IPS-18c (cell line): ENCODE measurements at regions not wholly inside any gene's neighbourhood (a gene's known extent, or its start where the extent isn't known, plus 50 kb on each side); places are given as distances from the start of the nearest gene placed in this dataset.

ENCODE experiments used
- H3K4me3 ChIP-seq: 2 replicates; pipeline ENCODE4 v1.7.0; 2013; ENCODE audit warnings: low read depth, mild to moderate bottlenecking, low read length, moderate library complexity; ENCODE audit not compliant: insufficient read depth
- H3K9me3 ChIP-seq: one replicate; pipeline ENCODE4 v1.6.1; 2013; ENCODE audit warnings: mild to moderate bottlenecking, low read length, moderate library complexity; ENCODE audit not compliant: control insufficient read depth, insufficient read depth

- peaks cover 2% of the 10 kb centered on the region for H3K9me3 ChIP-seq
- H3K4me3 ChIP-seq: no peak overlapping the region
These were observed 596.0 kb upstream of the MGMT start for GRCh38 chr10:128870830-128871597.

GRCh38 chr10:128871671-128872231 lies 595.3 kb upstream of the MGMT start:
- Histone ChIP-seq H3K4me3 (no peak overlapping the region), H3K9me3 (peaks cover 2% of the 10 kb centered on the region)

DNA sequence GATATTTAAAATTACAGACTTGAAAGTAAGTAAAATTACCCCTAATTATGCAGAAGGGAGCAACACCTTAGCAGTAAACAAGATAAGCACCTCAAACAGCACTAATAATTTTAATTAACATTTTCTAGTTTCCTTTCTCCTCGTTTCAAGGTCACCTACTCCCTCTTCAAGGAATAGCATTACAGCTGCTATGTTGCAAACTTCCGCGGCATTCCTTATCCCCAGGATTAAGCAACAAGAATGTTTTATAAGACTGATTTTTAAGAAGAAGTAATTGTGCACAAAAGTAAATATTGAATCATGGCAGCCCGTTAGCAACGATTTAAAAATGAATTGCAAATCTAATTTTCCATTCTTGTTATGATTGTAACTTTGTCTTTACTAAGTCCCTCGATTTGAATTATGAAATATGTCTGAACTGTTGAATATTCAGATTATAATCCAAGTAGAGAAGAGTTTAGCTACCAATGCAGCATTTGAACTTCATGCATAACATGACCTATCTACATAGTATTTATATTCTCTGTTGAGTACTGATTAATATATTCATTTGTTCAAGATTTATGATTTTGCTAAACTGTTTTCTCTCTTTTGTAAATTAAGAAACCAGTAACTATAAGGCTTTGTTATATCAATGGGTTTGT lies 593.5 kb upstream of the MGMT start:
- Histone ChIP-seq H3K4me3 (no peak overlapping the region), H3K9me3 (peaks cover 2% of the 10 kb centered on the region)

GRCh38 chr10:128874331-128874730 lies 592.7 kb upstream of the MGMT start:
- H3K9me3 ChIP-seq: peaks cover 2% of the 10 kb centered on the region
- no peak overlapping the region for H3K4me3 ChIP-seq

DNA sequence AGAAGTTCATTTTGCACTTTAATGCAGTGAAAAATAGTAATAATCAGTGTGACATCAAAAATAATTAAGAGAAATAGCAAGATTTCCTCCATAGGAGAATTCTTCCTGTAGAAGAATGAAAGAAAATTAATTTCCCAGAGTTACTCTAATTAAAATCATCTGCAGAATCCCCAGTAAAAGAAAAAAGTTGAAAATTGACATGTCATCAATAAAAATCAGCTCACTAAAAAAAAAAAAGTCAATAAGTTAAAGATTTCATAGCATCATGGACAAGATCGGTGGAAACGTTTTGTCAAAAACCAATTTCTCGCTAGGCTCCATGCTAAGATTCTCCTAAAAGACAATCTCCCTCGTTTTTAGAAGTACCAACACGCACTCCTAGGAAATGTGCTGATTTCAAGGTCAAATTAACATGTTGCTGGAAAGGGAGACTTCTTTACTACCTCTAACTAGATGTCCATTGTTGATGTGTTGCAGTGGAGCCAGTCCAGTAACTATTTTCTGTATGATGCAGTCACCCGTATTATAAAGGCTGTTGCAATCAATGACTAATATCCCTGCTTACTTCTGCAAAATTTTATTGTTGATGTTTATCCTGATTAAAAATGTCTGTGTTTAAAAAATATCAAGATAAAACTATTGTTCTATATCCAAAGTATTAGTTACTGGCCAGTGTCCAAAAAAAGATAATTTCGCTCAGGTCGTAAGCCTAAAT lies 591.9 kb upstream of the MGMT start:
- Histone ChIP-seq H3K4me3 (no peak overlapping the region), H3K9me3 (peaks cover 2% of the 10 kb centered on the region)

- Histone ChIP-seq H3K9me3 (peaks cover 2% of the 10 kb centered on the region), H3K4me3 (no peak overlapping the region)
These were observed 590.9 kb upstream of the MGMT start for GRCh38 chr10:128875956-128876736.

- Histone ChIP-seq H3K9me3 (no peaks in the 10 kb centered on the region), H3K4me3 (no peak overlapping the region)
These were observed 589.9 kb upstream of the MGMT start for GRCh38 chr10:128877141-128877540.

DNA sequence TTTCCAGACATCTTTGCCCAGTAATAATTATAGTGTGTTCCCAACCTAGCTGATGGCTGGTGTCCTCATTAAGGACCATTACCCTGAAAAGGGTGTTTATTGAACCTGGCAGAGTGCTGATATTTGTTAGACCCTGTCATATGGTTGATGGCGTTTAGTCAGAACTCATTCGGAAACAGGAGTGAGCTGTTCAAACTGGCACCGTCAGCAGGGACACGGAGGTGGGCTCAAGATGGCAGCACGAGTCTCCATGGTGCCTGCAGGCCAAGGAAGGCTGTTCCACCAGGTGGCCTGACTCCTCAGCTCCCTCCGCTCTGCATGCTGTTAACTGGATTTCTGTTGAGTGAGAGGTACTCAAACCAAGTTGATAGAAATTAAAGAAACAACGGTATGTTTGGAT lies 589.1 kb upstream of the MGMT start:
- Histone ChIP-seq H3K4me3 (no peak overlapping the region), H3K9me3 (no peaks in the 10 kb centered on the region)

DNA sequence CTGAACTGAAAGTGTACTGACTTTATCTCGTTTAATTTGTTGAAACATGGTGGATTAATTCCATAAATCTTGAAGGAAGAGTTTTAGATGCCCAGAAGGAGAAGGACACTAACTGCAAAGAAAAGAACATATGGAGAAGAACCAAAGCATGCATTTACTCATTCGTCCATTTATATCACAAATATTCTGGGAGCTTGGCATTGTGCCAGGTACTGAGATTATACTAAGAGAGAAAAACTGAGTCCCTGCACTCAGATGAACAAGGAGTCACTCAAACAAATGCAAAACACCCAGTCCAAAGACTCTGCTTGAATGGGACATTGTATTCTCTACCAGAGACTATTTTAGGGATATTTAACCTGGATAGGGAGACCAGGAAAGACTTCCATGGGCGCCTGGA lies 588.0 kb upstream of the MGMT start:
- H3K4me3 ChIP-seq: no peak overlapping the region
- no peaks in the 10 kb centered on the region for H3K9me3 ChIP-seq

DNA sequence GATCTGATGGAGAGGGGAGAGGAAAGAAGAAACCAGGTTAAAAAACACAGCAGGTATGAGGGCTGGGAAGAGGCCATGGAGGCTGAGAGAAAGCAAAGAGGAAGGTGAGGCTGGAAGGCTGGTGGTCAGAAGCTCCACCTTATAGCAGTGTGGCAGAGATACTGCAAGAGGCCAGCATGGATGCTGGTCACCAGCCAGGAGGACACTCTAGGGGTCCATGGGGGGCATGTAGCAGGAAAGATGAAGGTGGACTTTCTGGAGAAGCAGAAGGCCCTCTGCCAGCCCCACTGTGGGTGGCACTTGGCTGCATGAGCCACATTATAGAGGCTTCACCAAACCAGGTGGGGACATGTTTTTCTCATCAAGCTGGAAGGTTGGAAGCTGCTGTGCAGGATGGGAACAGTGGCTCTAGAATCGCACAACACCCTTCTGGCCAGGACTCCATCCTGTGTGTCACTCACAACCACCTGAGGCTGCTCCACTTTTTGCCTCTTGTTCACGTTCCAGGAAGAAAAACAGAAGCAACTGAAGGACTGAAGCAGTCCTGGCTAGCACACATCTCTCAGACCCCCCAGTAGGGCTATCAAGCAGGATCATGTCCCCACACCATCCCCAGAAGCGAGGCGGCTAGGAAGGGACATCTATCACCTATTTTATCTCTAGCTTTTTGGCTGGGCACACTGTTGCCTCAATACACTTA lies 587.5 kb upstream of the MGMT start:
- Histone ChIP-seq H3K9me3 (no peaks in the 10 kb centered on the region), H3K4me3 (no peak overlapping the region)

DNA sequence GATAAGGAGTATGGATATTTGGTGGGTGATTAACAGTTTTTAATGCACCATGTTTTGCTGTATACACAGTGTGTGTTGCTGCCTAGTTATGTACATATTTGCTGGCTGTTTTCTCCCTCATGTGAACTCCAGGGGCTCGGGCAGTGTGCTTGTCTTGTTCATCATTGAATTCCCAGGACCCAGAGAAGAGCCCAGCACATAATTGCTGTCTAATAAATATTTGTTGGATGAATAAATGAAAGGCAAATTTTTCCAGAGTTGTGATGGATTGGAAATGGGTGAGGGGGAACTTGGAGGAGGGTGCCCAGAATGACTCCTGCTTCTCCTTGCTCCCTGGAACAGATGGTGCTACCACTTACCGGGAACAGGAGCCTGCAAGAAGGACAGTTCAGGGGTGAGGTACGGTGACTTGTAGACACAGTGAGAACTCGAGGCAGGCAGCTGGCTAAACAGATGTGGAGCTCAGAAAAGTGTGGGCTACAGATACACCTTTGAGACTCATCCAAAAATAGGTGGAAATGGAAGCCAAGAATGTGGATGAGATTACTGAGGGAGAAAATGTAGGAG lies 586.8 kb upstream of the MGMT start:
- no peak overlapping the region for H3K4me3 ChIP-seq
- no peaks in the 10 kb centered on the region for H3K9me3 ChIP-seq

DNA sequence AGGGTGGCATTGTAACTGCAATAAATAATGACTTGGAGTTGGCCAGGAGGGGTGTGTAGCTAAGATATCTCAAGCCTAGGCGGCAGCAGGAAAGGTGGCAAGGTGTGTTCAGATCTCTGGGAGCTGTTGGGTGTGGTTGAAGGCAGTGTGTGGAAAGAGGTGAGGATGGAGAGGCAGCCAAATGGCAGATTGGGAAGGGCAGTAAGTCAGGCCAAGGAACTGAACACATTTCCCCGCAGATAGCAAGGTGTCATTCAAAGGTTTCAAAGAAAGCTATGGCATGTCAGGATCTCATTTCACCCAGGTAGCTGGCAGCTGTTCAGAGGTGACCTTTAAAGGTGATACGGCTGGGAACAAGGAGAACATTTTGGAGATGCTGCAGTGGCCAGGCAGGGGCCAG lies 586.0 kb upstream of the MGMT start:
- H3K4me3 ChIP-seq: no peak overlapping the region
- no peaks in the 10 kb centered on the region for H3K9me3 ChIP-seq

DNA sequence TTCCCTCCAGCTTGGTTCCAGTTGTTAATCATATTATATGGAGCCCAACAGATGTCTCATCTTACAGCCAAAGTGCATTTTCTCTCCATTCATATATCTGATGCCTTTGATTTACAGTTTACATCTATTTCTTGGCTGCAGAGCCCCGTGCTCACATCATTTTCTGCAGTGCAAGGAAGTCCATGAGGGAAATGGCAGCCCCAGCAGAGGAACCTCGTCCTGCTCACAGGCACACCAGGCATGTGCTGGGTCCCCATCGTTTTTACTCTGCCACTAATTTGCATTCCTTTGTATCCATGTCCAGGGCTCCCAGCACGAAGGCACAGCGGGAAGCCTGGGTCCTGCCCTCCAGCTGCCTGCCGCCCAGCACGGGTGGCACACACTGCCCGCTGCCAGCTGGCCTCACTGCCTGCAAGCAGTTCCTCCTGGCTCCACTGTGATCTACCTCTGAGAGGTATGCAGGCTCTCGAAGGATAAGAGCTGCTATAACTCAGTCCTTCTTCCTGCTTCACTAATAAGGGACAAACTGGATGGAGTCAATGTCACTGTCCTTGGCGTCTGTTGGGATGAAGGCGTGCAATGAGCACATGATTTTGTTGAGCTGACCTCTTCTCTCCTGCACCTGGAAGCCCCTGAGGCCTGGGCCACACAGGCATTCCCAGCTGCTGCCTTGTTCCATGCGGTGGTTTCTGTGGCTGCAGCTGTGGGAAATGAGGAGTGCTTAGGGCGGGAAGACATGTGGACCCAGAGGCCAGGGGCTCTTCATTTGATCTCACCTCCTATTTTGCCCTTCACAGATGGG lies 583.6 kb upstream of the MGMT start:
- Histone ChIP-seq H3K9me3 (no peaks in the 10 kb centered on the region), H3K4me3 (no peak overlapping the region)

DNA sequence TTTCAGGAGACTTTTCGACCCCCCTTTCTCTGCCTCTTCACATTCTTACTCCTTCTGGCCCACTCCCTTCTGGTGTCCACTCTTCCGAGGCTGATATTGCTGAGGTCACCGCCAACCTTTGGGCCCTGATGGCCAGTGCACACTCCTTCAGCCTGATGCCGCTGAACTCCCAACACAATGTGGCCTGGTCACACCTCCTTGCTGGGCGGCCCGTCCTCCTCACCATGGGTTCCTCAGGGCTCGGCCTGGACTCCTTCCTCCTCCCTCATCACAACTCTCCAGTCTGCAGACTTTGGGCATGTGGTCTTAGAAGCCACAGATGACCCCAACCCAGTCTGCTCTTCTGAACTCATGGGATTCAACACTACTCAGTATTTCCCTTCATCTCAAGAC lies 583.0 kb upstream of the MGMT start:
- no peak overlapping the region for H3K4me3 ChIP-seq
- H3K9me3 ChIP-seq: no peaks in the 10 kb centered on the region

DNA sequence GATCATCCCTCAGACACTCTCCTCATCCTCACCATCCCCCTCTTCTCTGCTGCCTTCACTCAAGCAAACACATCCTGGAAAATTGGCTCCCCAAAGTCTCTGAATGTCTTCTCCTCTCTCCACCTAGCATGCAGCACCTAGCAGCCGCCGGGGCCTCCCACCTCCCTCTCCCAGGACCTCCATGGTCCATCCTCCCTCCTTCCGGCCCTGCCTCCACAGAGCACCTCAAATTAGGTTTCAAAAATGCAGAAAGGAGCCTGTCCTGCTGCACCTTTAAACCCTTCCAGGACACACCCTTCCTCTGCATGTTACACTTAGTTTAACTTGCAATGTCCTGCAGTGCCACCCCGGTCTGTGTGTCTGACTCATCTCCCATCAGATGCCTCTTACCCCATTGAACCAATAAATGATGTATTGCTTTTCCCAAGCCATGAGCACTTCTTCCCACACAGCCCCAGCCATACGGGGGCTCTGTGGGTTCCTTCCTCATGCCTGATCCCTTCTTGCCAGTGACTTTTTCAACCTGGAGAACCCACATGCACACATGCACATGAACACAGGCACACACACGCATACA lies 582.5 kb upstream of the MGMT start:
- H3K4me3 ChIP-seq: no peak overlapping the region
- H3K9me3 ChIP-seq: no peaks in the 10 kb centered on the region
